ENCODE measurements at regions not wholly inside any gene's neighbourhood (a gene's known extent, or its start where the extent isn't known, plus 50 kb on each side); places are given as distances from the start of the nearest gene placed in this dataset.
"Not testable (repeated sequence)": the region's sequence is repeated elsewhere in the genome, so short reads cannot be mapped to it uniquely, and the experiment has no call there.

- DNase-seq (ENCODE audit: low spot score): no peak
Observed at GRCh38 chr3:109804697-109805096, 467.4 kb upstream of the DPPA4 start.

- peak; percentile 93 for DNase-seq (ENCODE audit: low spot score)
Observed at GRCh38 chr3:109806929-109807328, 469.6 kb upstream of the DPPA4 start.

- DNase-seq (ENCODE audit: low spot score): no peak
Observed at GRCh38 chr3:109809513-109809912, 472.2 kb upstream of the DPPA4 start.

GRCh38 chr3:109818081-109818480, 480.7 kb upstream of the DPPA4 start:
- DNase-seq (ENCODE audit: low spot score): no peak

GRCh38 chr3:109819734-109820133, 482.4 kb upstream of the DPPA4 start:
- DNase-seq (ENCODE audit: low spot score): no peak

- DNase-seq (ENCODE audit: low spot score): peak; percentile 35
Observed at GRCh38 chr3:109825971-109826810, 488.8 kb upstream of the DPPA4 start.

- no peak for DNase-seq (ENCODE audit: low spot score)
Observed at GRCh38 chr3:109831403-109831802, 494.1 kb upstream of the DPPA4 start.

- DNase-seq (ENCODE audit: low spot score): no peak
Observed at GRCh38 chr3:109835958-109836357, 498.6 kb upstream of the DPPA4 start.

- DNase-seq (ENCODE audit: low spot score): no peak
Observed at GRCh38 chr3:109851854-109852253, 514.5 kb upstream of the DPPA4 start.

GRCh38 chr3:109852283-109852682, 514.9 kb upstream of the DPPA4 start:
- no peak for DNase-seq (ENCODE audit: low spot score)

- DNase-seq (ENCODE audit: low spot score): no peak
Observed at GRCh38 chr3:109853077-109853731, 515.9 kb upstream of the DPPA4 start.

GRCh38 chr3:109863701-109864100, 526.4 kb upstream of the DPPA4 start:
- DNase-seq (ENCODE audit: low spot score): no peak

- no peak for DNase-seq (ENCODE audit: low spot score)
Observed at GRCh38 chr3:109864452-109864851, 527.1 kb upstream of the DPPA4 start.

GRCh38 chr3:109869586-109869985, 532.2 kb upstream of the DPPA4 start:
- DNase-seq (ENCODE audit: low spot score): no peak

- no peak for DNase-seq (ENCODE audit: low spot score)
Observed at GRCh38 chr3:109874896-109875708, 537.8 kb upstream of the DPPA4 start.

GRCh38 chr3:109877616-109878015, 540.3 kb upstream of the DPPA4 start:
- DNase-seq (ENCODE audit: low spot score): not testable (repeated sequence)

- no peak for DNase-seq (ENCODE audit: low spot score)
Observed at GRCh38 chr3:109882144-109882543, 544.8 kb upstream of the DPPA4 start.

- DNase-seq (ENCODE audit: low spot score): no peak
Observed at GRCh38 chr3:109887293-109887692, 549.9 kb upstream of the DPPA4 start.

GRCh38 chr3:109888026-109888425, 550.7 kb upstream of the DPPA4 start:
- no peak for DNase-seq (ENCODE audit: low spot score)

GRCh38 chr3:109897734-109898133, 560.4 kb upstream of the DPPA4 start:
- no peak for DNase-seq (ENCODE audit: low spot score)

GRCh38 chr3:109899925-109900324, 562.6 kb upstream of the DPPA4 start:
- DNase-seq (ENCODE audit: low spot score): no peak

- no peak for DNase-seq (ENCODE audit: low spot score)
Observed at GRCh38 chr3:109900783-109901182, 563.4 kb upstream of the DPPA4 start.

GRCh38 chr3:109902549-109902948, 565.2 kb upstream of the DPPA4 start:
- DNase-seq (ENCODE audit: low spot score): no peak
